HG02759 (cell line): ENCODE measurements at regions not wholly inside any gene's neighbourhood (a gene's known extent, or its start where the extent isn't known, plus 50 kb on each side); places are given as distances from the start of the nearest gene placed in this dataset.
"Not testable (repeated sequence)": the region's sequence is repeated elsewhere in the genome, so short reads cannot be mapped to it uniquely, and the experiment has no call there.

ENCODE experiments used
- ATAC-seq: cut with Tn5 transposase; IDR thresholded peaks from one replicate; pipeline ENCODE4 v1.9.1; 2021; ENCODE audit warnings: mild to moderate bottlenecking, moderate library complexity; ENCODE audit not compliant: unreplicated experiment

GRCh38 chr20:64327223-64327549, 71.6 kb downstream of the PCMTD2 start:
- not testable (repeated sequence) for ATAC-seq

GRCh38 chr20:64327550-64328317, 72.2 kb downstream of the PCMTD2 start:
- ATAC-seq, result peak; percentile 79

- ATAC-seq, result not testable (repeated sequence)
Measured at GRCh38 chr20:64328595-64329250, 73.2 kb downstream of the PCMTD2 start.

- not testable (repeated sequence) for ATAC-seq
Measured at GRCh38 chr20:64332627-64333026, 77.1 kb downstream of the PCMTD2 start.
